HEK293T (cell line): ENCODE measurements at regions not wholly inside any gene's neighbourhood (a gene's known extent, or its start where the extent isn't known, plus 50 kb on each side); places are given as distances from the start of the nearest gene placed in this dataset.

ENCODE experiments used
- BHLHE40 ChIP-seq: fragments of 450-650 bp; IDR thresholded peaks from 2 replicates; pipeline ENCODE4 v1.6.1; 2016; ENCODE audit warnings: mild to moderate bottlenecking, moderate library complexity, borderline replicate concordance
- ELF4 ChIP-seq: fragments of 450-650 bp; IDR thresholded peaks from 2 replicates; pipeline ENCODE4 v1.6.1; 2017; ENCODE audit warnings: antibody characterized with exemption
- FOXK2 ChIP-seq: fragments of 450-650 bp; IDR thresholded peaks from 2 replicates; pipeline ENCODE4 v1.6.1; 2016; ENCODE audit warnings: mild to moderate bottlenecking
- SP1 ChIP-seq: fragments of 450-650 bp; IDR thresholded peaks from 2 replicates; pipeline ENCODE4 v1.6.1; 2017
- ZNF384 ChIP-seq: fragments of 450-650 bp; IDR thresholded peaks from 2 replicates; pipeline ENCODE4 v1.6.1; 2016
- TF ChIP-seq, protein P1 (sequence below): fragments of 450-650 bp; IDR thresholded peaks from 2 replicates; pipeline ENCODE4 v1.6.1; 2016

DNA sequence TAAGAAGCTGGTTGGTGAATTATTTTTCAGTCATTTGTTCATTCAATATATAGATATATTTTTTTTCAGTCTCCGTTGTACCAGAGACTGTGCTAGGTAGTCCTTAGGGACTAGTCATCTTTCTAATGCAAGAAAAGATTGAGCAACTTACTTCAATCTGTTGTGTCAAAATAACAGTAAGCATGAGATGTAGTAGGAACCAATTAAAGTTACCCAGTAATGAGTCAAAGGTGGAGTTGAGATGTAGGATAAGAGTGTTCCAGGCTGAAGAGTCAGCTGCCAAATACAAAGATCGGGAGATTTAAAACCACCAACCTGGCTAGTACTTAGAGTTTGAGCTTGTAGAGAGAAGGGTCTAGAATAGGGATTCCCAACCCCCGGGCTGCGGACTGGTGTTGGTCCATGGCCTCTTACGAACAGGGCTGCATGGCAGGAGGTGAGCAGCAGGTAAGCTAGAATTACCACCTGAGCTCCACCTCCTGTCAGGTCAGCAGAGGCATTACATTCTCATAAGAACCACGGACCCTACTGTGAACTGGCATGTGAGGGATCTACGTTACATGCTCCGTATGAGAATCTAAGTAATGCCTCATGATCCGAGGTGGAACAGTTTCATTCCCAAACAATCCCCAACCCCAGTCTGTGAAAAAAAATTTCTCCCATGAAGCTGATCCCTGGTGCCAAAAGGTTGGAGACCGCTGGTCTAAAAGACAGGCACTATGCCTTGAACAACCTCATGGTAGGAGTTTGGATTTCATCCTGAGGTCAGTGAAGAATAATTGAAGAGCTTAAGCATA, 1241.5 kb upstream of the WWC1 start:
- no peak for TF ChIP-seq ELF4
- TF ChIP-seq, protein P1, sequence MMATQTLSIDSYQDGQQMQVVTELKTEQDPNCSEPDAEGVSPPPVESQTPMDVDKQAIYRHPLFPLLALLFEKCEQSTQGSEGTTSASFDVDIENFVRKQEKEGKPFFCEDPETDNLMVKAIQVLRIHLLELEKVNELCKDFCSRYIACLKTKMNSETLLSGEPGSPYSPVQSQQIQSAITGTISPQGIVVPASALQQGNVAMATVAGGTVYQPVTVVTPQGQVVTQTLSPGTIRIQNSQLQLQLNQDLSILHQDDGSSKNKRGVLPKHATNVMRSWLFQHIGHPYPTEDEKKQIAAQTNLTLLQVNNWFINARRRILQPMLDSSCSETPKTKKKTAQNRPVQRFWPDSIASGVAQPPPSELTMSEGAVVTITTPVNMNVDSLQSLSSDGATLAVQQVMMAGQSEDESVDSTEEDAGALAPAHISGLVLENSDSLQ, result no peak
- no peak for TF ChIP-seq BHLHE40
- TF ChIP-seq ZNF384, result no peak
- no peak for TF ChIP-seq SP1
- no peak for TF ChIP-seq FOXK2
